MV-4-11 (cell line): ENCODE measurements at regions not wholly inside any gene's neighbourhood (a gene's known extent, or its start where the extent isn't known, plus 50 kb on each side); places are given as distances from the start of the nearest gene placed in this dataset.
"Not testable (repeated sequence)": the region's sequence is repeated elsewhere in the genome, so short reads cannot be mapped to it uniquely, and the experiment has no call there.

Experiments
- DNase-seq: peaks from one replicate; lab custom pipeline; 2025; lab: John Stamatoyannopoulos, UW

DNA sequence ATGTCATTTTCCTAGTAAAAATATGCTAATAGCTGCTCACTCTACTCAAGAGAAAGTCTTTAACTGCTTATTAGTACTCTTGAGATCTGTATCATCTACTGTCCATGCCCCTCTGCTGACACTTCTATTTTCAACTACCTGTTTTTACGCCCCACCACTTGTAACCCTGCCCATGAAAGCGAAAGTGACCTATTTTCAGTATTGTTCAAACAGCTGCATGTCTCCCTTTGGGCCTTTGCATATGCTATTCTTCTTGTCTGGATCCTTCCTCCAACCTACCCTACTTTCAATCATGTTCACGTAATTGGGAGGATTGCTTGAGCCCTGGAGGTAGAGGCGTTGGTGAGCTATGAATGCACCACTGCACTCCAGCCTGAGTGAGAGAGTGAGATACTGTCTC lies 1481.3 kb downstream of the GATA3 start:
- DNase-seq = no peak

DNA sequence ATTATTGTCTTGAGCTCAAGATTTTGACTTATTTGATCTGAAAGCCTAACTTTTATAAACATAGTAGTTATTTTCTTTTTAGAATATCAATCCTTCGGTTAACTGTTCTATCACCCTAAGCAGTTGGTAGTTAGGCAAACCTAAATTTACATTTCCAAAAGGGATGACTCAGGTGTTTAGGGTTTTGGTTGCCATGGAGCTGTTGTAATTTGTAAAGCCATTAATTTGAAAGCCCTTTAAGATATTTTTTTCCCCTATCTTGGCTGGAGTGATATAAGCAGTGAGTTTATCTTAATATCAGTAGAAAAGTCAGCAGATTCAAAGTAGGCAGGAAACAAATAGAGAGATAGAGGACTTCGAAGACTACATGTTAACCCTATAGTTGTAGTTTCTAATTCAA lies 1472.6 kb upstream of the CELF2 start:
- DNase-seq = no peak

DNA sequence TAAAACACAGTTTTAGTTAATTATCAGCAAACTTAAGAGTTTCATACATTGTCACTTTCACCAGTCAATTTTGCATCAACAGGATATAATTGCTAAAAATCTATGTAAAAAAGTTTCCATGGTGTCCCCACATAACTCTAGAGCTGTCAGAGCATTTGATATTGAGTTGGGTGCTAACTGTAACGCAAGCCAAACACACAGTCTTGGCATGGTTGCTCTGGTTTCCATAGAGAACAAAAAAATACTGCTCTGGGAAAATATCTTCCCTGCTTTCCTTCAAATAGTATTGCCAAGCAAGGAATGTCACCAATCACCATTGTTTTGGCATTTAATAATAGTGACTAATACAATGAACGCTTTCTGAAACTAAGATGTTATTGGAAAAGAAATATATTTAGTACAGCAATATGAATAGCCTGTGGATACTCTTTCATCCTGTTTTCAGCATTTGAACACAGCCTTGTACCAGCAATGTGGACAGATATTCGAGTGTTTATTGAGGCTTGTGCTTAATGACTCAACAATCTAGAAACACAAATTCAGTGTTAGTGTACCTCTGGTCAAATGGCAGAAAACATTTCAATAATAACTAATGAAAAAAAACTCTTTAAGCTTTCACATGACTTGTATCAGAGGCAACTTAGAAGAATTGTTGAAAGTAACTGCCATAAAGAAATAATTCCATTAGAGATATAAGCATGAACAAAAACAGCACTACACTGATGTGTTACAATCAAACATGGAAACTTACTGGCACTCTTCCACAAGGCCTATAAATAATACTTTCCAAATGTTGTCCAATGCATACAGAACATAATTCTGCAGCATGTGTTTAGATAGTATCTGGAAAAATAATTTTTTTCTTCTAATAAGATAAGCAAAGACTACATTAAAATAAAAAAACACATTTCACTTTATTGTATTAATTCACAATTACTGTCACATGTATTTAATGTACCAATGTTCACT lies 1469.5 kb upstream of the CELF2 start:
- DNase-seq = no peak

DNA sequence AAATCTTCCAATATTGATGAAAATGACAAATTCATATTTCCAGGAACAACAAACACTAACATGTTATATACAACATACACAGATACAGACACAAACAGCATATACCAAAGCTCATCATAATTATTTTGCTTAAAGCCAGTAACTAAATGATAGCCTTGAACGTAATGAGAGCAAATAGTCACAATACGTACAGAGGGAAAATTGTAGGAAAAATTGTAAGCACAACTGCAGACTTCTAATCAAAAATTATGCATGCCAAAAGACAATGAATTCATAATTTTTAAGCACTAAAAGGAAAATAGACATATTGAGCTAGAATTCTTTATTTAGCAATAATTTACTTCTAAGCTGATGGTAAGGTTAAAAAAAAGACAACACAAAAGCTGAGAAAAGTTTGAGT lies 1466.9 kb upstream of the CELF2 start:
- no peak for DNase-seq

DNA sequence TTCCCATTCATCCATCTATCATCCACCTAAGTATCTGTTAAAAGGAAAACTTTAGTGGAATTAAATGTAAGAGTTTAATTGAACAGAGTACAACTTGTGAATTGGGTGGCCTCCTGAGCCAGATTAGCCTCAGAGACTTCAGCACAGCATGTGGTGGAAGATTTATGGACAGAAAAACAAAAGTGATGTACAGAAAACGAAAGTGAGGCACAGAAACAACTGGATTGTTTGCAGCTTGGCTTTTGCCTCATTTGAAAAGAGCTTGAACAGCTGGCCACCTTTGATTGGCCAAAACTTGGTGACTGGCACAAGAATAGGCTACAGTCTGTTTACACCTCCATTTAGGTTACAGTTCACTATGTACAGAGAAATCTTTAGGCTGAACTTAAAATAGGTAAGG lies 1463.4 kb upstream of the CELF2 start:
- no peak for DNase-seq

DNA sequence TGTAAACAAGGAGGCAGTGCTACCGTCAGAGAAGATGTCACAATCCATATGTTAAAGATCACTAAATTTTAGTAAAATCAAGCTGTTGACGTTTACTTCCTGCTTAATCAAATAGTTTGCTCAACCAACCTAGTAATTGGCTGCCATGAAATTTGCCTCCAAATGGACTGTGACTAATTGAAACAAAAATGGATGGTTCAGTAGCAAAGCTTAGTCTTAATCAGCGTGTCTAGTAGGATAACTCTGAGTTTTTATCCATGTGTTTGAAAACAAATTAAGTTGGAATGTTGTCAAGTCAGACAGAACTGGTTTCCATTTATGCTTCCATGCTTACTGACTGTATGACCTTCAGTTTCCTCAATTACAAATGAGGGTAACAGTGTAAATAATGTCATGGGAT lies 1456.7 kb upstream of the CELF2 start:
- DNase-seq = no peak

DNA sequence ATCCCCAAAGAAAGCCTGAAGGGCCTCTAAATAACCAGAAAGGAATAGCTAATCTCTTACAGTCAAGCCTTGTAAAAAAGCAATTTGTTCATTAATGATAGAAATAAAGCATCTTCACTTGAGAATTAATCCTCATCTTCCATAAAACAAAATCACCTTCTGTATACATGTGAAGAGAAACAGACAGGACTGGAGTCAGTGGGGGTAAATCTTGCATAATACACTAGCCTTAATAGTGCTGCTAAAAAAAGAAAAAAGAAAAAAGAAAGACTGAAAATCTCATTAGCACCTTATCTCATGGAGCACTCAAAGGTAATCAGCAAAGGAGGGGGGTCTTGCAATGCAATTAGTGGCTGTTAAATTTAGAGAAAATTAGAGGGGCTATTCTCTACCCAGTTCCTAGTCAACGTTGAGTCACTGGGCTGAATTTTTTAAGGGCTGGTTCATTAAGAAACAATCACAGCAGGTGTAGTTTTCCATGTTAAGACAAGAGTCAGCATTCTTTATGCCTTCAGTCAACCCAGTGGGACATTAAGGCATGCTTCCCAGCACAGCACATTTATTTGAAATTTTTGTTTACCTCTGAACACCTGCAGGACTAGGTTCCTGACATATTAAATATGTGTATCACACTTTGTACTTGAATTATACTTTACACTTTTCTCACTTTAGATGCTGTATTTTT lies 1455.7 kb upstream of the CELF2 start:
- no peak for DNase-seq

DNA sequence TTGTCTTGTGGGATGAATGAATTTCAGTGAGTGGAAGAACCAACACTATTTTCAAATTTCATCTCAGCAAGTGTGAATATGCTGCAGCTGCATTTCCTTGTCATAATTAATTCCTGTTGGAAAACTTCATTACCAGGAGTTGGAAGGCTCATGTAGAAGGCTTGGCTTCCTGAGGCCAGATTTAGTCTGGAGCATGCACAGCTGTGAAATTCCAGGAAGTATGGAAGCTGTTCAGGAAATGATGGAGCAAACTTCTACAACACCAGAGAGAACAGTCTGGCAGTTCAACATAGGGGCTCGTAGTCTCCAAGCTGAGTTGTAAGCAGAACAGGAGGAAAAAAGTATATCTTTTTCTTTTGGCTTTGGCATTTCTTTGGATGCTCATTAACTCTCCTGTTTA lies 1439.9 kb upstream of the CELF2 start:
- no peak for DNase-seq

DNA sequence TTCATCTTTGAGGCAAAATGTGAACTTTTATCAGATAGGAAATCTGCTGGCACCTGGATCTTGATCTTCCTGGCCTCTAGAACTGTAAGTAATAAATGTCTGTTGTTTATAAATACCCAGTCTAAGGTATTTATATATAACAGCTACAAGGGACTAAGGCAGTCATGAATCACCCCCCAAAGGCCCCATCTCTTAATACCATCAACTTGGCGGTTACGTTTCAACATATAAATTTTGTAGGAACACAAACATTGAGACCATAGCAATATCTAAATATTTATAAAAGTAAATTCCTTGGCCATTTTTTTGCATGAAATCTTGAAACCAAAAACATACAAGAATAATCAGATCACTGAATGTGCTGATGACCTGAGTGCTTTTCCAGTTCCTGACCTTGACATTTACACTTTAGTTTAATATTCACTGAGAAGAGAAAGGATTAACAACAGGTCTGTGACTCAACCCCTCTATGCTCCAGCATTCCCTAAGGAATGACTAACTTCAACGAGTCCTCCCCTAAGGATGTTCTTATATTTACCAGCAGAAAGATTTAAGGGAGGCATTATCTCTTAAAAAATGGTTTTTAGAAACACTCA lies 1438.5 kb upstream of the CELF2 start:
- DNase-seq = no peak

DNA sequence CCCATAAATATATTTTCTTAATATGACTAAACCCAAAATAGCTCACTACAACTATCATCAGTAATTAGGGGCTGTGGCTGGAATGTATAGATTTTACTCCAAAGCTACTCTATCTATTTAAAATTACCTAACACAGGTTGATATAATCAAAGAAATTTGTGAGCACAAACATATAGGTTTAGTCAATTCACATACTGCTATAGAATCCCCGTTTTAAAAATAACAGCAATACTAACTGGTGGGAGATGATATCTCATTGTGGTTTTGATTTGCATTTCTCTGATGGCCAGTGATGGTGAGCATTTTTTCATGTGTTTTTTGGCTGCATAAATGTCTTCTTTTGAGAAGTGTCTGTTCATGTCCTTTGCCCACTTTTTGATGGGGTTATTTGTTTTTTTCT lies 1434.9 kb upstream of the CELF2 start:
- not testable (repeated sequence) for DNase-seq

DNA sequence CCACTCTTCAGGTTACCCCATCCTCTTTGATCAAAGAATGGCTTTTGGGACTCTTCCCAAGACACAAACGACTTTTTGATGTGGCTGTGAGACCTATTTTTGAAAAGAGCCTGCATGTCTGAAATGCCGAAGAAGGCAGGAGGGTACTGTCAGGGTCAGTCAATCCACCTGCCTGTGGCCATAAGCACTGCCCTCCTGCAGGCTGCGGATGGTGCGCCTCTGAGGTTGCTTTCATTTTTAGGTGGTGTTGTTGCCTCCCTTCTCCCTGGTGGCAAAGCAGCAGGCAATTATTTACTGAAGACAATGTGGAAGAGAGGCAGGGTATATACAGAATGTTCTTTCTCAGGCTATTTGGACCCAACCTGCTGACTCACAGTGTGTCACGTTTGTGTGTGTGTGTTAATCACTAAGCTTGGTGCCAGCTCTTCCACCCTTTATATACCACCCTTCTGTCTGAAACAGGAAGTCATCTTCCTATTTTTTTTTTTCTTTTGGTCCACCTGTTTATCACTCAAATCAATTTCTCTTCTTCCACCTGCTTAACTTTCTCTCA lies 1421.2 kb upstream of the CELF2 start:
- DNase-seq = no peak

DNA sequence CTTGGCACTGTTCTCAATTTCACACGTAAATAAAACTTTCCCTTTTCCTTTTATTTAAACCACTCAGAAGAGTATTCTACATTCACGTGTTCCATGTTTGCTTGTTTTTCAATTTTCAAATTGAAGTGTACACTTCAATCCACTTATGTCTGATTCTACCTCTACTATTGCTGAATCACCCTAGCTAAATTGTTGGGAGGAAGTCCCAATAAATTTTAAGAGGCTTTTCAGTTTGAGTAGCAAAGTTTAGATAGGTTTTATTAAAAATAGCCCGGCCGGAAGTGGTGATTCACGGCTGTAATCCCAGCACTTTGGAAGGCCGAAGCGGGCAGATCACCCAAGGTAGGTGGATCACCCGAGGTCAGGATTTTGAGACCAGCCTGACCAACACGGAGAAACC lies 1414.7 kb upstream of the CELF2 start:
- no peak for DNase-seq

DNA sequence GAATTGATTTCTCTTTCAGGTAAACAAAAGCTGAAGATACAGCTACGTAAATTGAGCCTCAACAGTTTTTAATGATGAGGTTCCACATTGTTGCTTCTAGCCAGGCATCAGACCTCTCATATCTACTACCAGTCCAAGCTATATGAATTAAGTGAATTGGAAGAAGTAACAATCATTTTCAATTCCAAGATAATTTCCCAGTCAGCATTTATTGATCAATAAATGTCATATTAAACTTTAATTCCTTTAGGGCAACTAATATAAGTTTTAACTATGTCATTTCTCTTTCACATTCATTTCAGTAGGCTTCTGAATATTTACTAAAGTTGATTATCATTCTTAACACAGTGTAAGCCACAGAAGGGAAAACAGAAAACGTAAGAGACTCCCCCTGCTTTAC lies 1413.7 kb upstream of the CELF2 start:
- DNase-seq = no peak

DNA sequence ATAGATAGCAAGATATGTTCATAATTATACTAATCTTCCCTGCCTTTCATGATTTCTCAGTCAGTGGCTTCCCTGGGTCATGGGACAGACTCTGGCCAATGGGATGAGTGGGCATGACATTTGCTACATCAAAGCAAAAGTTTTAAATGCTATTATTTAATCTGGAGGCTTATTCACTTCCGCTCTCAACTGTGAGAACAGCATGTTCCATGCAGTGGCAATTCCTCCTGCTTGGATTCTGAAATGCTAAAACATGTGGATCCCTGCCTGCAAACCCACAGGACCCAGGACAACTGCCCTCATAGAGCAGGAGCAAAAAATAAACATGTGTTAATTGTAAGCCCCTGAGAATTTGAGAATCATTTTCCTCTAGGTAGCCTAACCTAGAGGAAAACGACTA lies 1412.4 kb upstream of the CELF2 start:
- no peak for DNase-seq

DNA sequence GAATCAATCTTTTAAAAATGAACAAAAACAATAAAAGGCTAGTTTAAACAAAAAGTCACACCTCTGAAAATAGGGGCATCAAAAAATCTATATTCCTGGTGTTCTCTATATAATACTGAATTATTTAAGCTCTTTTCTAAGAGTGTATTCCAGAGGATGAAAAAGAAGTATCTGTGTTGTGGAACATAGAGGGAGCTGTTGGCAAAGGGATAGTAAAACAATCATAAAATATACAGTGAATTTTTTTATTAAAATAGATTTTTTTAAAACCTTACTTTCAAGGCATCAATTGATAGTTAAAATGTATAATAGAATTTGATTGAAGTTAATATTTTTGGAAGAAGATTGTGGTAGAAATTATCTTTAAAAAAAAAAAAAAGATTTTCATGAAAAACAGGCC lies 1409.1 kb upstream of the CELF2 start:
- DNase-seq = no peak

DNA sequence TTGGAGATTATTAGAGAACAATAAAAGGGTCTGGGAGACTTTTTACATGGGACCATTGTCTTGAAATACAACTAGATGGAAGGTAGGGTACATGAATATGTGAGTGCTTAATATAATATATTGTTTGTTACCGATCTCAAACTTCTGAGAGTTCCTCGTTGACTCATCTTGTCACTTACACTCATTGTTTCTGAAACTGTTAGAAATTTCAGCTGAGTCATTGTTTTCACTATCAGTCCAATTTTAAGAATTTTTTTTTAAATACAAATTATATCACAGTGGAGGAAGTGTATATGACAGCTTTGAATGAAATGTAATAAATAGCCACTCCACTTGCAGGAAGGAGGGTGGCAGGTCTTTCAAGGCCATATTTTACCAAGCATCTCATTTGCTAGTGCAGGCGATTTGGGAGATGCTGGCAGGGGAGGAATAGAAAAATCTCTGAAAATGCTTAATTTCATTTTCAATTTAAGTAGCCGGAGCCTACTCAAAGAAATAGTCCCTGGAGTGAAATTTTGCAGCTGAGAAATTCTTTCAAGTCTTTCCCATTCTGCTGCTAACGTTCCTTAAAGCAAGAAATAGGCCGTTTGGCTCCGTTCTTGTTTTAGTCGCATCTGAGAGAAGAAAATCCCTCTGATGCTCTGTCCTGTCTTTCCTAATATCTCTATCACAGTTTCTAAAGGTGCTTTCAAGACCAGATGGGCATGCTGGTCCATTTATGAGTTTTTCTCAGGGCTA lies 1404.2 kb upstream of the CELF2 start:
- DNase-seq = no peak

DNA sequence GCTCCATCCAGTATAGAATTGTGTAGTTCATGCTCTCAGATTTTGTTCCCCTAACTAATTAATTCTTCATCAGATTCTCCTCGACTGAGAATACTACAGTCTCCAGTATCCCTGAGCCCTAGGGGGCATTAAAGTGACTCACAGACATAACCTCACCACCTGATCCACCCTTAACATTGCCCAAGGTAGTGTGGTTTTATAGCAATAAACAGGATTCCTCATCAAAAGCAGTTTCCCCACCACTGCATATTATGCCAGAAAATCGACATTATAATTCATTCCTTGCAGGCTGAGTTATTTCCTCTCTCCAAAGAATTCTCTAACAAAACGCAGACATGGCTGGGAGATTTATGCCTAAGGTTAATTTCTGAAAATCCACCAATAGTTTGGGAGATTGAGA lies 1402.5 kb upstream of the CELF2 start:
- DNase-seq = no peak

DNA sequence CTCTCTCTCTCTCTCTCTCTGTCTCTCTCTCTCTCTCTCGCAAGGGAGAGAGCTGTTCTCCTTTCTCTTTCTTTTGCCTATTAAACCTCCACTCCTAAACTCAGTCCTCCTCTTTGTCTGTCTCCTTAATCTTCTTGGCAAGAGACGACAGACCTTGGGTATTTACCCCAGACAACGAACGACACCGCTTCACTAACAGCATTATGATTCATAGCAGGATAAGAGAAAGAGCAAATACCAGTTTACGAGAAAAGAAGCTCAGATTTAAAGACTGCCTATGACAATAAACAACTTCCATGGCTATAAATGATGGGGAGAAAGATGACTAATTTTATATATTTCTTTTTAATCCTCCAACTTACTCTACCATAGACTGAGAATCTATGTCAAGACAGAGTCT lies 1396.5 kb upstream of the CELF2 start:
- DNase-seq = no peak

DNA sequence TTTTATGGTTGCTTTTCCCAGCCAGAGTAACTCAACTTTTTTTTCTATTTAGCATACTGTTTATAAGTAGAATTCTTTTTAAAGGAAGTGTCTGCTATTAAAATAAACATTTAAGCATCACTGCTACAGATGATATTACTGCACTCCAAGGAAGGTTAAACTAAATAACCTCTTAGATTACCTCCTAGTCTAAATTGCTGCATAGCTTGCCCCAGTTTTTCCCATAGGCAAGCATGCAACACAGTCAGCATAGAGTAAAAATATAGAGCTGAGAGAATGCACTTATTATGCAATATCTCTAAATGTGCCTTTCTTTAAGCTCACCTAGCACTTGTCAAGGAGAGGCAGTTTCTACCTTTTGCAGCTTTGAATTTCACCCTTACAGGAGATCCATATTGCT lies 1392.4 kb upstream of the CELF2 start:
- DNase-seq = no peak

DNA sequence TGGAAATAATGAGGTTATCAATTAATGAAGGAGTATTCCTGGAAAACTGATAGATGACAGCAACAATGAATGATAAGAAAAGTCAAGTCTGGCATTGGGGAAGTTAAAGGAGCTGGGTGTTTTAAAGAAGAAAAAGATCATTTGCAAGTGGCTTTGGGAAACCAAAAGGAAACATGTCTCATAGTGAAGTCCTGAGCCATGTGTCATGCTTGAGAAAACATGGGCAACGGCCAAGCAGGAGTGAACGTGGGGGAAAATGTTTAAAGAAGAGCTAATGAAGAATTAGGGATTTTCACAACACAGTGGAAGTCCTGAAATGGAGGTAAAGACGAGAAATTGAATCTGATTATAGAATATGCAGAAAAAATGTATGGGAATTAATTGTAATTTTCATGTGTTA lies 1383.2 kb upstream of the CELF2 start:
- DNase-seq = no peak

DNA sequence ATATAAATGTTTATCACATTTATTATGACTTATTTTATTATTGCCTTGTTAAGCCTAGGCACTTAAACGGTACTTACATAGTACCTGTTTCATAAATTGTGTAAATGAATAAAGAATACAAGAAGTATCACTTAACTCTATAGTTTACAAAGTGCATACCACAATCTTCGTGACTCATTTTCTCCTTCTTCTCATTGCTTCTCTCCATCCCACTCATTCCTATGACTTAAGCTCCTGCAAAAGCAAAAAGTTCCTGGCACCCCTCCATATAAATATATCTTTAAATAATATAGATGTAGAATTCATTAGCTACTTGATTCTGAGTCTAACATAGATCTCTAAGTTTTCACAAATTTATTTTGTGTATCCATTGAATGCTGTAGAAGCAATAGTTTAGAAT lies 1382.0 kb upstream of the CELF2 start:
- DNase-seq = no peak

DNA sequence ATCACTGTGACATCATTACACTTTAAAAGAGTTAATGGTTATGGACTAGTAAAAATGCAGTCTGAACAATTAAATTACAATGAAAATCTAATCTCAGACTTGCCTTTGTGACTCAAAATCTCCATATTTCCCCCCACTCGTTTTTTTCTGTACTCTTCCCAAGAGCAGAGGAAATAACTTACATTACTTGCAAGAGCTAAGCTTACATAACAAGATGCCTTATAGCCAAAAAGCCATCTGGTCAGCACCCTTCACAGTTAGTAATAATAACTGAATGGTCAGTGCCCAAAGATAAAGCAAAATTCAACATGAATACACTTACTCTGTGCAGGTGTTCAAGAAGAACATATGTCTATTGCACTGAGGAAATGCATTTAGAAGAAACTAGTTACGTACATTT lies 1381.5 kb upstream of the CELF2 start:
- no peak for DNase-seq
